GM19324 (cell line): ENCODE measurements at regions not wholly inside any gene's neighbourhood (a gene's known extent, or its start where the extent isn't known, plus 50 kb on each side); places are given as distances from the start of the nearest gene placed in this dataset.
A peak's percentile ranks its signal among the peaks of the same experiment; 100 is the strongest.

ENCODE experiments used
- ATAC-seq: cut with Tn5 transposase; IDR thresholded peaks from one replicate; pipeline ENCODE4 v1.9.1; 2021; ENCODE audit warnings: mild to moderate bottlenecking, moderate library complexity; ENCODE audit not compliant: unreplicated experiment, low FRiP score

DNA sequence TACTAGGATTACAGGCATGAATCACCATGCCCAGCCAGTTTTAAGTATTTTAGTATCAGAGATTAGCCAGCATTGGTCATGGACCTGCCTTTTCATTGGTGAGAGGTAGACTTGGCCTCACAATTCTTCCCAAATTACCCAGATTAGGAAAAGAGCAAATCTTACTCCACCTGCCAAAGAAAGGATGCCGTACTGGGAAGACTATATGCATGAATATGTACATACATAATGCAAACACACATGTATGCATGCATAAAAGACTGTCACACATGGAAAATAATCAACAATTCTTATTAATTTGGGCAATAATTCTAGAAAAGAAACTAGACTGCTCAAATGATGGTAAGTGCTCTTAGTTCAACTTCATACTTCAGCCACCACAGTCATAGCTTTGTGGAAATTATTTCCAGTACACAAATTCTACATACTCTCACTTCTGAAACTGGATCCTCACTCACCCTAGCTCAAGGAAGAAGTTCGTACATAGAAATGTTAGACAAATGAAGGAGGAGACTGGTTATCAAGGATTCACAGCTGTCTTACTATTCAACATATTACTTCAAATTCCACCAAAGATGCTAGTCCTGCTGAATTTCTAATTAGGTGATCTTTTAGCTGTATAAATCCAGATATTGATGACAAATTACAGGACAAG is 73.7 kb downstream of the MINAR2 start:
- ATAC-seq: no peak

DNA sequence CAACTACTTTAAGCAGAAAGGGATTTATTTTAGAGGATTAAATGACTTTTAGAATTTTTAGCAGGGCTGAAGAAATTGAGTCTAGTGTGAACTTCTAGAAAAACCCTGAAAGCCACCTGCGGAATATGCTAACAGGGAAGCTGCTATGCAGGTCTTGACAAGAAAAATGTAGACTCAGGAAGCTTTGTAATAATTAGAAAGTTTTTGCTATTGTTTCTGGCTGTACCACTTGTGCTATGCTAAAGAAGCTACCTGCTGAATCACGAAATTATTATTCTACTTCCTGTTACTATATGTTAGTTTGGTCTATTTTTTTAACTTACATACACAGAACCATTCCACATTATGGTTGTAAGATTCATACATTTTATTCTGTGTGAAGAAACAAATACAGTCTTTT is 74.0 kb upstream of the CHSY3 start:
- ATAC-seq: no peak

DNA sequence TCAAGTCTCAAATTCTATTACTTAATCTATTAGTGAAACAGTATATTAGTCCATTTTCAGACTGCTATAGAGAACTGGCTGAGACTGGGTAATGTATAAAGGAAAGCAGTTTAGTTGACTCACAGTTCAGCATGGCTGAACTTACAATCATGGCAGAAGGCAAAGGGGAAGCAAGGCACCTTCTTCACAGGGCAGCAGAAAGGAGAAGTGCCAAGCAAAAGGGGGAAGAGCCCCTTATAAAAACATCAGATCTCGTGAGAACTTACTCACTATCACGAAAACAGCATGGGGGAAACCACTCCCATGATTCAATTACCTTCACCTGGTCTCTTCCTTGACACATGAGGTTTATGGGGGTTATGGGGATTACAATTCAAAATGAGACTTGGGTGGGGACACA is 67.9 kb upstream of the CHSY3 start:
- no peak for ATAC-seq

DNA sequence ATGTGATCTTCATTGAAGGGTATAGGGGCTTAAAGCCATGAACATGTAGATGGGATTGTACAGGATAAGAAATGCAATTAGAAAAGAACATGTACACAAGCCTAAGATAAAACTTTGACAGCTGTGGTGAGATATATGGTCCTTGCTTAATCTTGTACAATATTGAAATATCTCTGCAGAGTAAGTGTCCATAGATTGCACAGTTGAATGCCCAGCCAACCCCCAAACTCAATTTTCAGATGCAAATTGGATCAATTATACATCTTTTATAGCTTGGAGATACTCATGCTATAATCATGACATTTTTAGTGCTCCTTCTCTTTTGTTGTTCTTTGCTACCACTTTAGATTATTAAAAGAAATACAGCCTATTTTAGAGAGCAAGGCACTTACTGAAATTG is 59.5 kb upstream of the CHSY3 start:
- no peak for ATAC-seq

DNA sequence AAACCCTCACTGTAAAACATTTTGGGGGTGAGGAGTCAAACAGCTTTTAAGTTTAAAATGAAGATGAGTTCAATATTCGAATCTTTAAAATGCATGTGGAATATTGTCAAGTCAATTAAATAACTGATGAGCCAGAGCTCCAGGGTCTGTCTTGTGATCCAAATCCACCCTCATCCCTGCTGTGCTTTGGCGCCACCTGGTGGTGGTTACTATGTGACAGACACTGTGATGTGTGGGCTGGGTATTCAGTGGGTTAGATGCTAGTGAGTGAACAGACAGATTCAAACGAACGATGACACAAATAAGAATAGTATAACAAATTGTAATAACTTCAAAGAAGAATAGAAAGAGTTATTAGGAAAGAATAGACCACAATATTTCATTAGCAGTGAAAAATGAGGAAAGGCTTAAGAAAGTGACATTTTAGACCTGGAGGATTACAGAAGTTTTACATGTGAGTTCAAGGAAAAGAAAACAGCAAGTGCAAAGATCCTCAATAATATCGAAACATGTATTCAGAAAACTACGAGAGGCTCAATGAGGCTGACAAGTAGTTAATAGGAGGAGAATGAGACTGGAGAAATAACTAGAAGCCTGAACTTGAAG is 51.4 kb upstream of the CHSY3 start:
- ATAC-seq: peak; percentile 90

DNA sequence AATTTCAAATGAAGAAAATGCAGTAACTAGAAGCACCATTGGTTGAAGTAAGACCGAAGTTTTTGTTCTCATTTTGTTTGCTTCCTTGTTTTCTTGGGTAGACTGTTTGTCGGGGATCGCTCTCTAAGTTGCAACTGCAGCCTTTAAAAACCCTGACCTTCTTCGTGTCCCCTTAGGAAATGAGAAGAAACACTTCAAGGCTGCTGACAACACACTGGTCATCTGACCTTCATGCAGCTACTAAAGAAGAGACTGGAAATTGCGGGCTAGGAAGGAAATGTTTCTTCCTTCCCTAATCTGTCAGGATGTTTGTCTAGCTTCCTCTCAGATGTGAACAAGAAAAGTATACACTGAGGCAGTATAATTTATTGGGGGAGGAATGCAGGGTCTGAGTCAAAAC is 50.7 kb upstream of the CHSY3 start:
- ATAC-seq: no peak
